ENCODE measurements at regions not wholly inside any gene's neighbourhood (a gene's known extent, or its start where the extent isn't known, plus 50 kb on each side); places are given as distances from the start of the nearest gene placed in this dataset.

GRCh38 chr2:204278454-204278853, 266.8 kb upstream of the PARD3B start:
- no peaks in the 10 kb centered on the region for H3K9me2 ChIP-seq (ENCODE audit: insufficient read depth)
- H3K27ac ChIP-seq (ENCODE audit: low read depth, low read length) = no peak overlapping the region
- ATAC-seq = no peak
- H3K27me3 ChIP-seq (ENCODE audit: insufficient read depth, low read length) = no peaks in the 10 kb centered on the region; the same call in 1 of the 2 replicates
- H3K79me2 ChIP-seq (ENCODE audit: insufficient read depth, low read length) = no peaks in the 10 kb centered on the region
- H2AFZ ChIP-seq (ENCODE audit: low read depth, low read length, poor library complexity, severe bottlenecking) = no peak overlapping the region
- no peaks in the 10 kb centered on the region for H4K20me1 ChIP-seq (ENCODE audit: insufficient read depth)
- no peaks in the 10 kb centered on the region for H3K9me3 ChIP-seq (ENCODE audit: control insufficient read depth in 1 of 2, insufficient read depth in 1 of 2, low read depth in 1 of 2, low read length in 2 of 2)
- BruUV-seq (replicated peaks) = no TSS peak
- no peak for DNase-seq (ENCODE audit: low read depth, low spot score)
- TF ChIP-seq POLR2AphosphoS5 (IDR thresholded peaks at IDR 0.05; ENCODE audit: low read depth, low read length) (no peak), SIN3A (IDR thresholded peaks at IDR 0.05; ENCODE audit: low read depth) (no peak), MAX (IDR thresholded peaks at IDR 0.05) (no peak), ATF3 (IDR thresholded peaks at IDR 0.05) (no peak)
- no peak overlapping the region for H3K4me3 ChIP-seq (replicated peaks in 1 of 2; ENCODE audit: low read depth in 1 of 2, low read length in 2 of 2)
- H3K9ac ChIP-seq (ENCODE audit: low read length) = no peak overlapping the region
- RAD21 ChIA-PET (ENCODE audit: low non-redundant PET in 1 of 2, low total read pairs in 2 of 2, uncharacterized antibody in 2 of 2, unreplicated experiment in 2 of 2) = interaction anchor here in 1 of 2 experiments (0.6 kb wide), 1 partner anchor 233 kb away, joined by 3 read pairs; no protein-coding TSS in a partner anchor
- H3K4me1 ChIP-seq (ENCODE audit: control insufficient read depth in 1 of 2, insufficient read depth in 2 of 2, low read length in 2 of 2) = no peaks in the 10 kb centered on the region
- CTCF ChIA-PET = no interaction called here
- intact Hi-C loops (cut with micrococcal nuclease) = loop anchor here (5.0 kb wide), 1 partner anchor 426 kb away; no protein-coding TSS in a partner anchor
- POLR2A ChIA-PET = no interaction called here
- no peak overlapping the region for H3K4me2 ChIP-seq (ENCODE audit: low read length)
- H3K36me3 ChIP-seq (ENCODE audit: control insufficient read depth in 1 of 2, insufficient read depth in 2 of 2, low read length in 2 of 2) = no peaks in the 10 kb centered on the region

GRCh38 chr2:204279819-204280218, 265.5 kb upstream of the PARD3B start:
- BruUV-seq (replicated peaks) = no TSS peak

More at GRCh38 chr2:204279819-204280218, 265.5 kb upstream of the PARD3B start:
- Histone ChIP-seq H3K4me1 (ENCODE audit: control insufficient read depth in 1 of 2, insufficient read depth in 2 of 2, low read length in 2 of 2) (no peaks in the 10 kb centered on the region), H2AFZ (ENCODE audit: low read depth, low read length, poor library complexity, severe bottlenecking) (no peak overlapping the region), H3K9ac (ENCODE audit: low read length) (no peak overlapping the region), H3K79me2 (ENCODE audit: insufficient read depth, low read length) (no peaks in the 10 kb centered on the region), H3K9me3 (ENCODE audit: control insufficient read depth in 1 of 2, insufficient read depth in 1 of 2, low read depth in 1 of 2, low read length in 2 of 2) (no peaks in the 10 kb centered on the region), H3K4me2 (ENCODE audit: low read length) (no peak overlapping the region), H3K4me3 (replicated peaks in 1 of 2; ENCODE audit: low read depth in 1 of 2, low read length in 2 of 2) (no peak overlapping the region), H4K20me1 (ENCODE audit: insufficient read depth) (no peaks in the 10 kb centered on the region), H3K27ac (ENCODE audit: low read depth, low read length) (no peak overlapping the region), H3K27me3 (ENCODE audit: insufficient read depth, low read length) (peaks cover 7% of the 10 kb centered on the region), H3K36me3 (ENCODE audit: control insufficient read depth in 1 of 2, insufficient read depth in 2 of 2, low read length in 2 of 2) (no peaks in the 10 kb centered on the region), H3K9me2 (ENCODE audit: insufficient read depth) (no peaks in the 10 kb centered on the region)
- ChIA-PET POLR2A (no interaction called here), RAD21 (ENCODE audit: low non-redundant PET in 1 of 2, low total read pairs in 2 of 2, uncharacterized antibody in 2 of 2, unreplicated experiment in 2 of 2) (no interaction called here), CTCF (no interaction called here)
- DNase-seq (ENCODE audit: low read depth, low spot score) = no peak
- intact Hi-C loops (cut with micrococcal nuclease) = loop anchor here (5.0 kb wide), 1 partner anchor 428 kb away; no protein-coding TSS in a partner anchor
- ATAC-seq = no peak
- no peak for TF ChIP-seq YY1 (IDR thresholded peaks at IDR 0.05; ENCODE audit: extremely low read depth, insufficient replicate concordance, low read depth, low read length)
- TF ChIP-seq ZFX (IDR thresholded peaks at IDR 0.05) = no peak
- TF ChIP-seq POLR2A (IDR thresholded peaks at IDR 0.05; ENCODE audit: borderline replicate concordance, extremely low read depth, insufficient read depth, insufficient read length) = no peak
- TF ChIP-seq ATF3 (IDR thresholded peaks at IDR 0.05) = no peak
- TF ChIP-seq ZNF274 (IDR thresholded peaks at IDR 0.05; ENCODE audit: low read depth, low read length) = no peak
- TF ChIP-seq POLR2AphosphoS5 (IDR thresholded peaks at IDR 0.05; ENCODE audit: low read depth, low read length) = no peak
- TF ChIP-seq MAX (IDR thresholded peaks at IDR 0.05) = no peak
- no peak for TF ChIP-seq CEBPB (IDR thresholded peaks at IDR 0.05; ENCODE audit: low read depth)
- no peak for TF ChIP-seq EZH2phosphoT487 (IDR thresholded peaks at IDR 0.05; ENCODE audit: borderline replicate concordance)
- no peak for TF ChIP-seq EZH2 (IDR thresholded peaks at IDR 0.05)
- no peak for TF ChIP-seq ZBTB33 (IDR thresholded peaks at IDR 0.05; ENCODE audit: extremely low read depth, insufficient replicate concordance, low read length)
- TF ChIP-seq SRF (IDR thresholded peaks at IDR 0.05; ENCODE audit: low read depth) = no peak
- no peak for TF ChIP-seq CTCF (IDR thresholded peaks at IDR 0.05 in 2 of 3, conservative IDR thresholded peaks at IDR 0.05 in 1 of 3; ENCODE audit: borderline replicate concordance in 1 of 3, insufficient read depth in 1 of 3, low read depth in 2 of 3, low read length in 2 of 3)
- no peak for TF ChIP-seq EGR1 (IDR thresholded peaks at IDR 0.05; ENCODE audit: low read depth)
